Dendritic cell treated with granulocyte-macrophage colony-stimulating factor and Interleukin-4, amounts not matched to agents 40 ng/mL and 50 ng/mL, for 4 days (primary cell): ENCODE measurements at regions not wholly inside any gene's neighbourhood (a gene's known extent, or its start where the extent isn't known, plus 50 kb on each side); places are given as distances from the start of the nearest gene placed in this dataset.

Experiments
- H3K27ac Mint-ChIP-seq: one replicate; pipeline ENCODE4 v1.8.0; 2022; ENCODE audit warnings: mild to moderate bottlenecking, mixed read lengths
- H3K27me3 Mint-ChIP-seq: one replicate; pipeline ENCODE4 v1.8.0; 2022; ENCODE audit warnings: mild to moderate bottlenecking, mixed read lengths
- H3K36me3 Mint-ChIP-seq: one replicate; pipeline ENCODE4 v1.8.0; 2022; ENCODE audit warnings: low read depth, mixed read lengths
- H3K4me1 Mint-ChIP-seq: one replicate; pipeline ENCODE4 v1.8.0; 2022; ENCODE audit warnings: low read depth, mixed read lengths
- H3K4me3 Mint-ChIP-seq: one replicate; pipeline ENCODE4 v1.8.0; 2022; ENCODE audit warnings: mild to moderate bottlenecking, moderate library complexity, mixed read lengths
- H3K9me3 Mint-ChIP-seq: one replicate; pipeline ENCODE4 v1.8.0; 2022; ENCODE audit warnings: mixed read lengths
- intact Hi-C: fragments of 100-400 bp; cut with micrococcal nuclease; formaldehyde crosslinking; loops from one replicate; pipeline ENCODE4 v1.15.0; 2022

- no peaks in the 10 kb centered on the region for H3K4me1 Mint-ChIP-seq
- H3K27ac Mint-ChIP-seq: no peak overlapping the region
- H3K27me3 Mint-ChIP-seq: no peaks in the 10 kb centered on the region
- no peaks in the 10 kb centered on the region for H3K36me3 Mint-ChIP-seq
- intact Hi-C loops: no loop called here
- no peak overlapping the region for H3K4me3 Mint-ChIP-seq
- peaks cover 14% of the 10 kb centered on the region for H3K9me3 Mint-ChIP-seq
Measured at GRCh38 chr3:181134873-181135272, 145.3 kb upstream of the DNAJC19 start.

GRCh38 chr3:181133832-181134231 lies 144.3 kb upstream of the DNAJC19 start:
- no peak overlapping the region for H3K27ac Mint-ChIP-seq
- H3K36me3 Mint-ChIP-seq: no peaks in the 10 kb centered on the region
- H3K9me3 Mint-ChIP-seq: peaks cover 14% of the 10 kb centered on the region
- no peak overlapping the region for H3K4me3 Mint-ChIP-seq
- no peaks in the 10 kb centered on the region for H3K27me3 Mint-ChIP-seq
- no peaks in the 10 kb centered on the region for H3K4me1 Mint-ChIP-seq
- intact Hi-C loops: no loop called here

- intact Hi-C loops: no loop called here
- Mint-ChIP-seq H3K9me3 (peaks cover 42% of the 10 kb centered on the region), H3K4me1 (no peaks in the 10 kb centered on the region)
Measured at GRCh38 chr3:181105646-181106045, 116.1 kb upstream of the DNAJC19 start.

DNA sequence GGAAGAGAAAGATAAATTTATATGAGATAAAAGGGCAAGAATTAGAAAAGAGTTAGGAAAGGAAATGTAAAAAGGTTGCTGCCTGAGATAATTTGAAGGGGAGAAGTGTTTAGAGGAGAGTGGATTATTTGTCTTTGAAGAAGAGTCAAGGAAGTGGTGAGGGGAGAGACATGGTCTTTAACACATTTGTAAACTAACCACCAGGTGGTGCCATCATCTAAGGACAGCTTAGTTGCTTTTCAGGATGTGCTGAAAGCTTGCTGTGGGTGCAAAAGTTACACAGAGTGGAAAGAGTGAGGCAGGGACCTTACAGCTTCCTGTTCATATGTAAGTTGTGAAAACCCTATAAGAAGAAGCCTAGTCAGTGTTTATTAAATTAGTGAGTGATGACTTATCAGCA lies 114.1 kb upstream of the DNAJC19 start:
- intact Hi-C loops: no loop called here
- Mint-ChIP-seq H3K9me3 (peaks cover 41% of the 10 kb centered on the region), H3K4me1 (no peaks in the 10 kb centered on the region), H3K4me3 (no peak overlapping the region), H3K27me3 (no peaks in the 10 kb centered on the region), H3K36me3 (no peaks in the 10 kb centered on the region), H3K27ac (no peak overlapping the region)

More at GRCh38 chr3:181105646-181106045, 116.1 kb upstream of the DNAJC19 start:
- Mint-ChIP-seq H3K27ac (no peak overlapping the region), H3K27me3 (no peaks in the 10 kb centered on the region), H3K4me3 (no peak overlapping the region), H3K36me3 (no peaks in the 10 kb centered on the region)

DNA sequence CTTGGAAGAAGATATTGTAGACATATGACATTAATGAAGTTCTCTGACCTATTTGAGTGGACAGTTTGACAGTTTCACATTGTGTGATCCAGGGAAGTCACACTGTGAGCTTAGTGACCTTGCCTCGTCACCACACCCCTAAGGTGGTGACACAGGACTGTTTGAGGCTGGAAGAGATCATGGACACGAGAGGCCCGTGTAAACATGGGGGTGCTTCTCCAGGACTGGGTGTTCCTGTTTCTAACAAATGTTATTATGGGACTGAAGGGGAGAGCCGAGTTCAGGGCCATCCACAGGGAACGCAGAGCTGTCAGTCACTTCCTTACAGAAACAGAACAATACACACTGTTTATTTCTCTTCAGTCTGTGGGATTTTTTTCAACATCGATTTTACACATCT lies 96.5 kb upstream of the DNAJC19 start:
- no peaks in the 10 kb centered on the region for H3K36me3 Mint-ChIP-seq
- H3K4me1 Mint-ChIP-seq: no peaks in the 10 kb centered on the region
- H3K4me3 Mint-ChIP-seq: no peak overlapping the region
- H3K27ac Mint-ChIP-seq: no peak overlapping the region
- no peaks in the 10 kb centered on the region for H3K27me3 Mint-ChIP-seq
- peaks cover 16% of the 10 kb centered on the region for H3K9me3 Mint-ChIP-seq
- intact Hi-C loops: no loop called here

- no peak overlapping the region for H3K4me3 Mint-ChIP-seq
- no peaks in the 10 kb centered on the region for H3K27me3 Mint-ChIP-seq
Measured at GRCh38 chr3:181081930-181082329, 92.4 kb upstream of the DNAJC19 start.

DNA sequence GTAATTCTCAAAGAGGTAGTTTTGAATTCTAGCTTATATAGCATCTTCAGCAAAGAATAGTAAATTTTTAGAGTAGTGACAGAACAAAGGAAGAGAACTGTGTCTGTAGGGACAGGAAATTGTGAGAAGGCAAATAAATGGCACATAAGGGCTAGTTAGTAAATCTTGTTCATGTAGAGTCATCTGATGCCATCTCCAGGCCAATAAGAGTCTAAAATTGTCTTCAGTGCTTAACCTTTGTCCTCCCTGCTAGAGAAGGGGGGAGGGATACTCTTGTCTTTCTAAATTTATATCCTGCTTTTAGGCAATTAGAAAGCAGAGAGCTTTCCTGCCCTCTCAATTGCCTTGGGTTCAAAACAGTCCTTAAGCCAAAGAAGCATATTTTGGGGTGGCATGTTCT lies 87.0 kb upstream of the DNAJC19 start:
- no peaks in the 10 kb centered on the region for H3K36me3 Mint-ChIP-seq
- no peaks in the 10 kb centered on the region for H3K27me3 Mint-ChIP-seq
- intact Hi-C loops: no loop called here
- H3K9me3 Mint-ChIP-seq: peaks cover 41% of the 10 kb centered on the region
- H3K4me1 Mint-ChIP-seq: no peaks in the 10 kb centered on the region
- no peak overlapping the region for H3K4me3 Mint-ChIP-seq
- no peak overlapping the region for H3K27ac Mint-ChIP-seq

More at GRCh38 chr3:181081930-181082329, 92.4 kb upstream of the DNAJC19 start:
- Mint-ChIP-seq H3K9me3 (no peaks in the 10 kb centered on the region), H3K27ac (no peak overlapping the region), H3K4me1 (no peaks in the 10 kb centered on the region), H3K36me3 (no peaks in the 10 kb centered on the region)
- intact Hi-C loops: no loop called here

- Mint-ChIP-seq H3K27me3 (no peaks in the 10 kb centered on the region), H3K9me3 (peaks cover 43% of the 10 kb centered on the region), H3K4me3 (no peak overlapping the region), H3K4me1 (no peaks in the 10 kb centered on the region), H3K36me3 (no peaks in the 10 kb centered on the region), H3K27ac (no peak overlapping the region)
- intact Hi-C loops: no loop called here
Measured at GRCh38 chr3:181075098-181075497, 85.6 kb upstream of the DNAJC19 start.

DNA sequence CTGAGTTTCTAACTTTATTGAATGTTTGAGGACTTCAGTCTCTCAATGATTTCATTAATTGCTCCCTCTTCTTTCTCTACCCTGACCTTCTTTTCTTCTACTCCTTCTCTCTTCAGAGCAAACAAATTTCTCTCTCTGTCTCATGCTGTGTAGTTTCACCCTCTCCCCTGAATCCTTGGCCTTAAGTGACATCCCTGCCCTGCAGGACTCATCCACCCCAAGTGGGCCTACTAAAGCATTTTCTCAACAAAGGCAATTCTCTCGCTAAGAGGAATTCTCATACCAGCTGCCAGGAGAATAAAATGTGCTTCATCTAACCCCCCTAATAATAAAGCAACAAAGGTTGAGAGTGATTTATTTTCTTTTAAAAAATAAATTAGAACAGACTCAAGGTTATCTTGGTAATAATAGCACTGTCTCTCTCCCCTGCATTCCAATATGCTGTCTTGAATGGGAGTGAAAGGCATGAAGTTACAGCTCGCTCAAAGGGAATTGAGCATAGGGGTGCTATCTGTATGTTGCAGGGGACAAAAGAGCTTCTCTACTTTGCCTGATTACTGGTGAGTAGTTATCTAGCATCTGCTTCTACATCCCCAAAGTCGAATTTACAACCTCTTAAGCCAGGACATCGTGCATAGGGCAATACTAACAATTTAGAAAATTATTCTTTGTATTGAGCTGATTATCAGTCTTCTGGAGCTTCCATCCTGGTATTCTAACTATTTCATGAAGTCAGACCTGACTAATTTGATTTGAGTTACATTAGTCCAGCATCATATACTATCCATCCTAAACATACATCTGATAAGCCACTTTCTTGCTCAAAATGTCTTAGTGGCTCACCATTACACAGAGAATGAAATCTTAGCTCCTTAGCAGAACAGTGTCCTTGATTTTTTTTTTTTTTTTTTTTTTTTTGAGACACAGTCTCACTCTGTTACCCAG lies 76.9 kb upstream of the DNAJC19 start:
- Mint-ChIP-seq H3K36me3 (no peaks in the 10 kb centered on the region), H3K9me3 (peaks cover under 1% of the 10 kb centered on the region), H3K27ac (no peak overlapping the region), H3K4me1 (no peaks in the 10 kb centered on the region), H3K27me3 (no peaks in the 10 kb centered on the region), H3K4me3 (no peak overlapping the region)
- intact Hi-C loops: no loop called here

GRCh38 chr3:181056136-181056732 lies 66.7 kb upstream of the DNAJC19 start:
- no peaks in the 10 kb centered on the region for H3K27me3 Mint-ChIP-seq
- no peaks in the 10 kb centered on the region for H3K4me1 Mint-ChIP-seq
- no peaks in the 10 kb centered on the region for H3K9me3 Mint-ChIP-seq
- intact Hi-C loops: no loop called here
- H3K4me3 Mint-ChIP-seq: no peak overlapping the region
- H3K27ac Mint-ChIP-seq: no peak overlapping the region
- H3K36me3 Mint-ChIP-seq: no peaks in the 10 kb centered on the region

- Mint-ChIP-seq H3K4me1 (no peaks in the 10 kb centered on the region), H3K36me3 (no peaks in the 10 kb centered on the region), H3K9me3 (no peaks in the 10 kb centered on the region), H3K27me3 (no peaks in the 10 kb centered on the region), H3K27ac (no peak overlapping the region), H3K4me3 (no peak overlapping the region)
- intact Hi-C loops: no loop called here
Measured at GRCh38 chr3:181054538-181054937, 65.0 kb upstream of the DNAJC19 start.

DNA sequence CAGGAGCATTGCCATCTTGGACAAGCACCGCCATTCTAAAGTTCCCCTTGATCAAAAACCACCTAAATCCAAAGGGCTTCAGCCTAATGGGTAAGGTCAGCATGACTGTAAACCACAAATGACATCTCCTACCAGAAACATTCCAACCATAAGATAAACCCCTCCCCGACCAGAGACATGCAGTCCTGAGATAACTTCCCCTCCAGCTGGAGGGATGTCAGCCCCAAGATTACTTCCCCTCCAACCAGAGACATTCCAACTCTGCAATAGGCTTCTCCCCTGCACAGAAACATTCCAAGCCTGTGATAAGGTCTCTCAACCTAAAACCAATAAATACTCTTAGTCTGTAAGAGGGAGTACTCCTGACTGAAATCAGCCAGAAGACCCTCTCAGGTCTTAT lies 62.7 kb upstream of the DNAJC19 start:
- H3K9me3 Mint-ChIP-seq: peaks cover 10% of the 10 kb centered on the region
- H3K27me3 Mint-ChIP-seq: no peaks in the 10 kb centered on the region
- intact Hi-C loops: no loop called here
- no peak overlapping the region for H3K4me3 Mint-ChIP-seq
- H3K4me1 Mint-ChIP-seq: no peaks in the 10 kb centered on the region
- H3K36me3 Mint-ChIP-seq: no peaks in the 10 kb centered on the region
- no peak overlapping the region for H3K27ac Mint-ChIP-seq

DNA sequence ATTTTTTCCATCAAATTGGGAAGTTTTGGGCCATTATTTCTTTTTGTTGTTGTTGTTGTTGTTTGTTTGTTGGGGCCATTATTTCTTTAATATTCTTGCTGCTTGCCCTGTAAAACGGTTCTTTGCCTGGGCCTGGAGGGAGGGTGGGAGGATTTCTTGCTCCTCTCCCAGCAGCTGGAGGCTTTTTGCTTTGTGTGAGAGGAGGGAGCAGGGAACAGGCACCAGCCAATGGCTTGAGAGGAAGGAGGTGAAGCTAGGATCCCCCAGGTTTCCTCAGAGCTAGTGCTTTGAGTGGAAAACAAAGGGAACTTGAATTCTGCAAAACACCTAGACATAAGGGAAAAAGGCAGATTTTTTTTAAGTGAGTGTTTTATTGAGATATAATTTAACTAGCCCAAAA lies 61.2 kb upstream of the DNAJC19 start:
- Mint-ChIP-seq H3K27ac (no peak overlapping the region), H3K4me1 (no peaks in the 10 kb centered on the region), H3K9me3 (peaks cover 25% of the 10 kb centered on the region), H3K27me3 (no peaks in the 10 kb centered on the region), H3K36me3 (no peaks in the 10 kb centered on the region), H3K4me3 (no peak overlapping the region)
- intact Hi-C loops: no loop called here

- no peaks in the 10 kb centered on the region for H3K4me1 Mint-ChIP-seq
- intact Hi-C loops: loop anchor here (1.0 kb wide), 1 partner anchor 20 kb away; no protein-coding TSS in a partner anchor
- H3K36me3 Mint-ChIP-seq: no peaks in the 10 kb centered on the region
- H3K27me3 Mint-ChIP-seq: no peaks in the 10 kb centered on the region
- peaks cover 29% of the 10 kb centered on the region for H3K9me3 Mint-ChIP-seq
- no peak overlapping the region for H3K4me3 Mint-ChIP-seq
- no peak overlapping the region for H3K27ac Mint-ChIP-seq
Measured at GRCh38 chr3:181040030-181040429, 50.5 kb upstream of the DNAJC19 start.
